ENCODE measurements at regions not wholly inside any gene's neighbourhood (a gene's known extent, or its start where the extent isn't known, plus 50 kb on each side); places are given as distances from the start of the nearest gene placed in this dataset.

- 63% methylated on average over 3 of the region's 4 CpGs for WGBS (ENCODE audit: insufficient coverage)
- Histone ChIP-seq H3K27me3 (ENCODE audit: control insufficient read depth, insufficient read depth, low read length) (no peaks in the 10 kb centered on the region), H3K4me1 (ENCODE audit: control insufficient read depth, insufficient read depth, low read length) (no peaks in the 10 kb centered on the region), H3K27ac (ENCODE audit: low read length) (no peak overlapping the region), H3K4me3 (ENCODE audit: low read length) (no peak overlapping the region), H3K36me3 (ENCODE audit: control insufficient read depth, insufficient read depth, low read length) (no peaks in the 10 kb centered on the region), H3K9me3 (replicated peaks; ENCODE audit: control insufficient read depth, low read depth, low read length) (no peaks in the 10 kb centered on the region)
- DNase-seq: no peak
Observed at GRCh38 chr1:239560921-239561320, 174.6 kb downstream of the CHRM3 start.

- Histone ChIP-seq H3K4me1 (ENCODE audit: control insufficient read depth, insufficient read depth, low read length) (no peaks in the 10 kb centered on the region), H3K9me3 (replicated peaks; ENCODE audit: control insufficient read depth, low read depth, low read length) (no peaks in the 10 kb centered on the region), H3K4me3 (ENCODE audit: low read length) (no peak overlapping the region), H3K36me3 (ENCODE audit: control insufficient read depth, insufficient read depth, low read length) (no peaks in the 10 kb centered on the region), H3K27me3 (ENCODE audit: control insufficient read depth, insufficient read depth, low read length) (no peaks in the 10 kb centered on the region), H3K27ac (ENCODE audit: low read length) (no peak overlapping the region)
- DNase-seq: no peak
- WGBS (ENCODE audit: insufficient coverage): no CpG with 5 or more reads among the region's 6 CpGs
Observed at GRCh38 chr1:239562095-239562494, 175.7 kb downstream of the CHRM3 start.

- no peak overlapping the region for H3K4me3 ChIP-seq (ENCODE audit: low read length)
- 43% methylated on average over 1 of the region's 2 CpGs for WGBS (ENCODE audit: insufficient coverage)
- peak; percentile 65 for DNase-seq
- H3K27me3 ChIP-seq (ENCODE audit: control insufficient read depth, insufficient read depth, low read length): no peaks in the 10 kb centered on the region
- H3K36me3 ChIP-seq (ENCODE audit: control insufficient read depth, insufficient read depth, low read length): no peaks in the 10 kb centered on the region
- H3K27ac ChIP-seq (ENCODE audit: low read length): no peak overlapping the region
- no peaks in the 10 kb centered on the region for H3K9me3 ChIP-seq (replicated peaks; ENCODE audit: control insufficient read depth, low read depth, low read length)
- H3K4me1 ChIP-seq (ENCODE audit: control insufficient read depth, insufficient read depth, low read length): no peaks in the 10 kb centered on the region
Observed at GRCh38 chr1:239563681-239564080, 177.3 kb downstream of the CHRM3 start.

GRCh38 chr1:239566074-239566473, 179.7 kb downstream of the CHRM3 start:
- Histone ChIP-seq H3K4me3 (ENCODE audit: low read length) (no peak overlapping the region), H3K36me3 (ENCODE audit: control insufficient read depth, insufficient read depth, low read length) (no peaks in the 10 kb centered on the region), H3K9me3 (replicated peaks; ENCODE audit: control insufficient read depth, low read depth, low read length) (no peaks in the 10 kb centered on the region), H3K27me3 (ENCODE audit: control insufficient read depth, insufficient read depth, low read length) (no peaks in the 10 kb centered on the region), H3K27ac (ENCODE audit: low read length) (no peak overlapping the region), H3K4me1 (ENCODE audit: control insufficient read depth, insufficient read depth, low read length) (peaks cover 2% of the 10 kb centered on the region)
- no peak for DNase-seq
- WGBS (ENCODE audit: insufficient coverage): no CpG with 5 or more reads among the region's 7 CpGs

GRCh38 chr1:239570878-239571277, 184.5 kb downstream of the CHRM3 start:
- DNase-seq: peak; percentile 13
- no CpG with 5 or more reads among the region's 3 CpGs for WGBS (ENCODE audit: insufficient coverage)
- H3K27me3 ChIP-seq (ENCODE audit: control insufficient read depth, insufficient read depth, low read length): no peaks in the 10 kb centered on the region
- no peak overlapping the region for H3K27ac ChIP-seq (ENCODE audit: low read length)
- no peaks in the 10 kb centered on the region for H3K36me3 ChIP-seq (ENCODE audit: control insufficient read depth, insufficient read depth, low read length)
- H3K4me1 ChIP-seq (ENCODE audit: control insufficient read depth, insufficient read depth, low read length): peaks cover 5% of the 10 kb centered on the region
- no peaks in the 10 kb centered on the region for H3K9me3 ChIP-seq (replicated peaks; ENCODE audit: control insufficient read depth, low read depth, low read length)
- no peak overlapping the region for H3K4me3 ChIP-seq (ENCODE audit: low read length)

- Histone ChIP-seq H3K9me3 (replicated peaks; ENCODE audit: control insufficient read depth, low read depth, low read length) (no peaks in the 10 kb centered on the region), H3K27ac (ENCODE audit: low read length) (no peak overlapping the region), H3K36me3 (ENCODE audit: control insufficient read depth, insufficient read depth, low read length) (no peaks in the 10 kb centered on the region), H3K4me3 (ENCODE audit: low read length) (no peak overlapping the region), H3K4me1 (ENCODE audit: control insufficient read depth, insufficient read depth, low read length) (peaks cover 5% of the 10 kb centered on the region), H3K27me3 (ENCODE audit: control insufficient read depth, insufficient read depth, low read length) (no peaks in the 10 kb centered on the region)
- no peak for DNase-seq
- WGBS (ENCODE audit: insufficient coverage): no CpG with 5 or more reads among the region's 4 CpGs
Observed at GRCh38 chr1:239572183-239572582, 185.8 kb downstream of the CHRM3 start.

- no peak for DNase-seq
- WGBS (ENCODE audit: insufficient coverage): 79% methylated on average over 2 of the region's 2 CpGs
- Histone ChIP-seq H3K27me3 (ENCODE audit: control insufficient read depth, insufficient read depth, low read length) (no peaks in the 10 kb centered on the region), H3K36me3 (ENCODE audit: control insufficient read depth, insufficient read depth, low read length) (no peaks in the 10 kb centered on the region), H3K4me1 (ENCODE audit: control insufficient read depth, insufficient read depth, low read length) (peaks cover 5% of the 10 kb centered on the region), H3K27ac (ENCODE audit: low read length) (no peak overlapping the region), H3K9me3 (replicated peaks; ENCODE audit: control insufficient read depth, low read depth, low read length) (no peaks in the 10 kb centered on the region), H3K4me3 (ENCODE audit: low read length) (no peak overlapping the region)
Observed at GRCh38 chr1:239574112-239574511, 187.7 kb downstream of the CHRM3 start.

GRCh38 chr1:239575113-239575512, 188.7 kb downstream of the CHRM3 start:
- H3K4me1 ChIP-seq (ENCODE audit: control insufficient read depth, insufficient read depth, low read length): peaks cover 5% of the 10 kb centered on the region
- no peak overlapping the region for H3K4me3 ChIP-seq (ENCODE audit: low read length)
- WGBS (ENCODE audit: insufficient coverage): no CpG with 5 or more reads among the region's 2 CpGs
- no peak for DNase-seq
- no peaks in the 10 kb centered on the region for H3K27me3 ChIP-seq (ENCODE audit: control insufficient read depth, insufficient read depth, low read length)
- H3K27ac ChIP-seq (ENCODE audit: low read length): no peak overlapping the region
- no peaks in the 10 kb centered on the region for H3K36me3 ChIP-seq (ENCODE audit: control insufficient read depth, insufficient read depth, low read length)
- H3K9me3 ChIP-seq (replicated peaks; ENCODE audit: control insufficient read depth, low read depth, low read length): no peaks in the 10 kb centered on the region

GRCh38 chr1:239583536-239583935, 197.2 kb downstream of the CHRM3 start:
- no peak overlapping the region for H3K27ac ChIP-seq (ENCODE audit: low read length)
- no peaks in the 10 kb centered on the region for H3K27me3 ChIP-seq (ENCODE audit: control insufficient read depth, insufficient read depth, low read length)
- H3K9me3 ChIP-seq (replicated peaks; ENCODE audit: control insufficient read depth, low read depth, low read length): no peaks in the 10 kb centered on the region
- no CpG with 5 or more reads among the region's 1 CpG for WGBS (ENCODE audit: insufficient coverage)
- no peak overlapping the region for H3K4me3 ChIP-seq (ENCODE audit: low read length)
- no peaks in the 10 kb centered on the region for H3K36me3 ChIP-seq (ENCODE audit: control insufficient read depth, insufficient read depth, low read length)
- DNase-seq: no peak
- no peaks in the 10 kb centered on the region for H3K4me1 ChIP-seq (ENCODE audit: control insufficient read depth, insufficient read depth, low read length)

- no peaks in the 10 kb centered on the region for H3K9me3 ChIP-seq (replicated peaks; ENCODE audit: control insufficient read depth, low read depth, low read length)
- H3K36me3 ChIP-seq (ENCODE audit: control insufficient read depth, insufficient read depth, low read length): no peaks in the 10 kb centered on the region
- no peak overlapping the region for H3K27ac ChIP-seq (ENCODE audit: low read length)
- DNase-seq: no peak
- no peak overlapping the region for H3K4me3 ChIP-seq (ENCODE audit: low read length)
- no peaks in the 10 kb centered on the region for H3K27me3 ChIP-seq (ENCODE audit: control insufficient read depth, insufficient read depth, low read length)
- no peaks in the 10 kb centered on the region for H3K4me1 ChIP-seq (ENCODE audit: control insufficient read depth, insufficient read depth, low read length)
Observed at GRCh38 chr1:239586128-239586527, 199.8 kb downstream of the CHRM3 start.

GRCh38 chr1:239587066-239587465, 200.7 kb downstream of the CHRM3 start:
- Histone ChIP-seq H3K36me3 (ENCODE audit: control insufficient read depth, insufficient read depth, low read length) (no peaks in the 10 kb centered on the region), H3K4me3 (ENCODE audit: low read length) (no peak overlapping the region), H3K27me3 (ENCODE audit: control insufficient read depth, insufficient read depth, low read length) (no peaks in the 10 kb centered on the region), H3K27ac (ENCODE audit: low read length) (no peak overlapping the region), H3K4me1 (ENCODE audit: control insufficient read depth, insufficient read depth, low read length) (no peaks in the 10 kb centered on the region), H3K9me3 (replicated peaks; ENCODE audit: control insufficient read depth, low read depth, low read length) (no peaks in the 10 kb centered on the region)
- no peak for DNase-seq
- WGBS (ENCODE audit: insufficient coverage): 100% methylated on average over 1 of the region's 8 CpGs
